Ovary (tissue), 7 donors: ENCODE measurements at regions not wholly inside any gene's neighbourhood (a gene's known extent, or its start where the extent isn't known, plus 50 kb on each side); places are given as distances from the start of the nearest gene placed in this dataset.

Experiments used
- DNase-seq, 5 donors: peaks; one replicate each; pipeline ENCODE4 v3.0.0-alpha.2; 2019 to 2020
- H3K27ac ChIP-seq, 2 donors: fragments of 200-600 bp; one replicate each; pipeline versions ENCODE4 v1.5.1 to v1.8.0; 2019 to 2022
- H3K27me3 ChIP-seq: fragments of 200-600 bp; one replicate; pipeline ENCODE4 v1.8.0; 2022
- H3K36me3 ChIP-seq: fragments of 200-600 bp; sonication (generic); one replicate; pipeline ENCODE4 v1.5.1; 2019
- H3K4me1 ChIP-seq: one replicate; pipeline ENCODE4 v1.8.1; 2013; ENCODE audit warnings: mild to moderate bottlenecking, moderate library complexity; ENCODE audit not compliant: insufficient read depth
- H3K4me3 ChIP-seq: fragments of 200-600 bp; sonication (generic); one replicate; pipeline ENCODE4 v1.5.1; 2017
- H3K9me3 ChIP-seq, 2 donors: fragments of 200-600 bp in 1 of 2; sonication (generic) in 1 of 2; one replicate each; pipeline versions ENCODE4 v1.5.1 to v1.8.1; 2013 to 2019; ENCODE audit warnings: mild to moderate bottlenecking in 1 of 2, moderate library complexity in 1 of 2
- CTCF ChIP-seq, 3 donors: fragments of 450-650 bp in 2 of 3; fragments of 200-600 bp in 1 of 3; IDR thresholded peaks; one replicate each; pipeline versions ENCODE4 v1.5.1 to v1.8.0; 2016 to 2022; ENCODE audit warnings: antibody characterized with exemption in 3 of 3, mild to moderate bottlenecking in 1 of 3
- EP300 ChIP-seq: sonication (generic); formaldehyde crosslinking; IDR thresholded peaks from one replicate; pipeline ENCODE4 v1.6.1; 2017; ENCODE audit warnings: antibody characterized with exemption
- POLR2A ChIP-seq: fragments of 450-650 bp; IDR thresholded peaks from one replicate; pipeline ENCODE4 v1.6.1; 2017; ENCODE audit warnings: antibody characterized with exemption, mild to moderate bottlenecking, moderate library complexity
- WGBS, 3 donors: extraction: QIAGEN DNeasy Blood & Tissue Kit in 1 of 3; methylation state at CpG; one replicate each; pipeline versions ENCODE4 v1.1.5 to v1.1.7; 2013 to 2017; 5-methylcytosine and 5-hydroxymethylcytosine counted together
- intact Hi-C, 4 donors: fragments of 100-400 bp; cut with DNase I; formaldehyde crosslinking; loops; one replicate each; pipeline versions ENCODE4 v1.11.0 to v1.15.1; 2022 to 2023
- donor health status: DM: no; HTN: no; CAD: no; lungs with moderate emphysema.
- donor health status: DM: no; HTN: no; CAD: no.
- donor health status: Bipolar disorder and iron deficiency.
- donor health status: DM: no; HTN: no; CAD: no.
- donor health status: DM: yes; HTN: yes; CAD: no.

- no peak overlapping the region for H3K27ac ChIP-seq
- 53 to 59% (median 54%) methylated on average over 9 of the region's 9 CpGs for WGBS, 3 donors
- H3K4me3 ChIP-seq, result no peak overlapping the region
- H3K9me3 ChIP-seq, result no peaks in the 10 kb centered on the region
- no peaks in the 10 kb centered on the region for H3K27me3 ChIP-seq
- DNase-seq, result no peak
- H3K4me1 ChIP-seq, result no peaks in the 10 kb centered on the region
- intact Hi-C loops, result no loop called here
- TF ChIP-seq CTCF (IDR thresholded peaks at IDR 0.05) (no peak), EP300 (no peak)
- H3K36me3 ChIP-seq, result no peaks in the 10 kb centered on the region
Observed at GRCh38 chr2:5401115-5401657, 291.0 kb upstream of the SOX11 start.

- Histone ChIP-seq H3K9me3 (no peaks in the 10 kb centered on the region), H3K4me1 (no peaks in the 10 kb centered on the region), H3K27ac (no peak overlapping the region), H3K4me3 (no peak overlapping the region), H3K36me3 (no peaks in the 10 kb centered on the region), H3K27me3 (no peaks in the 10 kb centered on the region)
- intact Hi-C loops, result no loop called here
- 75 to 93% (median 79%) methylated on average over 6 of the region's 6 CpGs for WGBS, 3 donors
- no peak for DNase-seq
- TF ChIP-seq EP300 (no peak), POLR2A (no peak), CTCF (IDR thresholded peaks at IDR 0.05) (no peak)
Observed at GRCh38 chr2:5403392-5403791, 288.8 kb upstream of the SOX11 start.

- intact Hi-C loops, result no loop called here
- 61 to 67% (median 65%) methylated on average over 10 of the region's 10 CpGs for WGBS, 3 donors
- no peaks in the 10 kb centered on the region for H3K9me3 ChIP-seq
- H3K36me3 ChIP-seq, result no peaks in the 10 kb centered on the region
- H3K4me3 ChIP-seq, result no peak overlapping the region
- no peak for TF ChIP-seq EP300
- TF ChIP-seq POLR2A, result no peak
- no peak for TF ChIP-seq CTCF (IDR thresholded peaks at IDR 0.05)
- H3K27ac ChIP-seq, result no peak overlapping the region
- no peaks in the 10 kb centered on the region for H3K27me3 ChIP-seq
- H3K4me1 ChIP-seq, result no peaks in the 10 kb centered on the region
- no peak for DNase-seq
Observed at GRCh38 chr2:5409898-5410381, 282.2 kb upstream of the SOX11 start.

GRCh38 chr2:5410991-5411700, 281.0 kb upstream of the SOX11 start:
- no peak for TF ChIP-seq POLR2A
- TF ChIP-seq CTCF (IDR thresholded peaks at IDR 0.05), result no peak
- no peaks in the 10 kb centered on the region for H3K4me1 ChIP-seq
- DNase-seq, result no peak
- intact Hi-C loops, result no loop called here
- no peaks in the 10 kb centered on the region for H3K36me3 ChIP-seq
- WGBS, 3 donors, result 80 to 84% (median 81%) methylated on average over 4 of the region's 4 CpGs
- H3K27me3 ChIP-seq, result no peaks in the 10 kb centered on the region
- H3K4me3 ChIP-seq, result no peak overlapping the region
- H3K27ac ChIP-seq, result no peak overlapping the region
- no peaks in the 10 kb centered on the region for H3K9me3 ChIP-seq
